Ascending aorta (tissue), 2 donors: ENCODE measurements at regions not wholly inside any gene's neighbourhood (a gene's known extent, or its start where the extent isn't known, plus 50 kb on each side); places are given as distances from the start of the nearest gene placed in this dataset.

ENCODE experiments used
- DNase-seq, 2 donors: peaks; one replicate each; pipeline ENCODE4 v3.0.0-alpha.2; 2019; ENCODE audit warnings: low spot score in 2 of 2
- H3K27ac ChIP-seq, 2 donors: fragments of 200-600 bp; sonication (generic); one replicate each; pipeline ENCODE4 v1.5.1; 2016 to 2017; ENCODE audit warnings: mild to moderate bottlenecking in 1 of 2
- H3K27me3 ChIP-seq: fragments of 200-600 bp; sonication (generic); one replicate; pipeline ENCODE4 v1.5.1; 2017
- H3K36me3 ChIP-seq, 2 donors: fragments of 200-600 bp; sonication (generic); one replicate each; pipeline ENCODE4 v1.5.1; 2016
- H3K4me1 ChIP-seq, 2 donors: fragments of 200-600 bp; sonication (generic); one replicate each; pipeline ENCODE4 v1.5.1; 2016 to 2017; ENCODE audit warnings: mild to moderate bottlenecking in 1 of 2
- H3K4me3 ChIP-seq, 2 donors: fragments of 200-600 bp; sonication (generic); one replicate each; pipeline ENCODE4 v1.5.1; 2016 to 2017; ENCODE audit warnings: mild to moderate bottlenecking in 1 of 2
- H3K9me3 ChIP-seq, 2 donors: fragments of 200-600 bp; sonication (generic); one replicate each; pipeline ENCODE4 v1.5.1; 2016
- intact Hi-C: fragments of 100-400 bp; cut with DNase I; formaldehyde crosslinking; loops from one replicate; pipeline ENCODE4 v1.15.1; 2023
- TF ChIP-seq, protein P1 (sequence below), 3 experiments: fragments of 200-600 bp in 2 of 3; fragments of 450-650 bp in 1 of 3; sonication (generic) in 2 of 3; IDR thresholded peaks; one replicate each; pipeline ENCODE4 v1.5.1; 2016 to 2019; ENCODE audit warnings: antibody characterized with exemption in 3 of 3, mild to moderate bottlenecking in 1 of 3, moderate library complexity in 1 of 3

GRCh38 chr11:123378096-123378495 is 52.0 kb upstream of the GRAMD1B start:
- DNase-seq: no peak
- no peak overlapping the region for H3K4me3 ChIP-seq

GRCh38 chr11:123377355-123377754 is 52.7 kb upstream of the GRAMD1B start:
- no peaks in the 10 kb centered on the region for H3K27me3 ChIP-seq
- no peaks in the 10 kb centered on the region for H3K36me3 ChIP-seq
- TF ChIP-seq, protein P1, sequence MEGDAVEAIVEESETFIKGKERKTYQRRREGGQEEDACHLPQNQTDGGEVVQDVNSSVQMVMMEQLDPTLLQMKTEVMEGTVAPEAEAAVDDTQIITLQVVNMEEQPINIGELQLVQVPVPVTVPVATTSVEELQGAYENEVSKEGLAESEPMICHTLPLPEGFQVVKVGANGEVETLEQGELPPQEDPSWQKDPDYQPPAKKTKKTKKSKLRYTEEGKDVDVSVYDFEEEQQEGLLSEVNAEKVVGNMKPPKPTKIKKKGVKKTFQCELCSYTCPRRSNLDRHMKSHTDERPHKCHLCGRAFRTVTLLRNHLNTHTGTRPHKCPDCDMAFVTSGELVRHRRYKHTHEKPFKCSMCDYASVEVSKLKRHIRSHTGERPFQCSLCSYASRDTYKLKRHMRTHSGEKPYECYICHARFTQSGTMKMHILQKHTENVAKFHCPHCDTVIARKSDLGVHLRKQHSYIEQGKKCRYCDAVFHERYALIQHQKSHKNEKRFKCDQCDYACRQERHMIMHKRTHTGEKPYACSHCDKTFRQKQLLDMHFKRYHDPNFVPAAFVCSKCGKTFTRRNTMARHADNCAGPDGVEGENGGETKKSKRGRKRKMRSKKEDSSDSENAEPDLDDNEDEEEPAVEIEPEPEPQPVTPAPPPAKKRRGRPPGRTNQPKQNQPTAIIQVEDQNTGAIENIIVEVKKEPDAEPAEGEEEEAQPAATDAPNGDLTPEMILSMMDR (IDR thresholded peaks at IDR 0.05): no peak
- no peak overlapping the region for H3K27ac ChIP-seq
- DNase-seq: no peak
- no peaks in the 10 kb centered on the region for H3K4me1 ChIP-seq
- no peaks in the 10 kb centered on the region for H3K9me3 ChIP-seq
- intact Hi-C loops: no loop called here
- H3K4me3 ChIP-seq: no peak overlapping the region

More at GRCh38 chr11:123378096-123378495, 52.0 kb upstream of the GRAMD1B start:
- no peak overlapping the region for H3K27ac ChIP-seq
- H3K4me1 ChIP-seq: no peaks in the 10 kb centered on the region
- intact Hi-C loops: no loop called here
- H3K27me3 ChIP-seq: no peaks in the 10 kb centered on the region
- no peaks in the 10 kb centered on the region for H3K9me3 ChIP-seq
- no peaks in the 10 kb centered on the region for H3K36me3 ChIP-seq
- TF ChIP-seq, protein P1 (IDR thresholded peaks at IDR 0.05): no peak

- H3K4me1 ChIP-seq: no peaks in the 10 kb centered on the region
- H3K27ac ChIP-seq: no peak overlapping the region
- no peaks in the 10 kb centered on the region for H3K9me3 ChIP-seq
- no peaks in the 10 kb centered on the region for H3K36me3 ChIP-seq
- no peak for DNase-seq
- TF ChIP-seq, protein P1 (IDR thresholded peaks at IDR 0.05): no peak
- H3K27me3 ChIP-seq: no peaks in the 10 kb centered on the region
- H3K4me3 ChIP-seq: no peak overlapping the region
- intact Hi-C loops: no loop called here
These were observed 54.2 kb upstream of the GRAMD1B start for GRCh38 chr11:123375832-123376231.

GRCh38 chr11:123374622-123374968 is 55.5 kb upstream of the GRAMD1B start:
- no peaks in the 10 kb centered on the region for H3K4me1 ChIP-seq
- TF ChIP-seq, protein P1 (IDR thresholded peaks at IDR 0.05): no peak
- H3K4me3 ChIP-seq: no peak overlapping the region
- no peaks in the 10 kb centered on the region for H3K27me3 ChIP-seq
- no peaks in the 10 kb centered on the region for H3K9me3 ChIP-seq
- no peaks in the 10 kb centered on the region for H3K36me3 ChIP-seq
- DNase-seq: no peak
- H3K27ac ChIP-seq: no peak overlapping the region
- intact Hi-C loops: no loop called here

DNA sequence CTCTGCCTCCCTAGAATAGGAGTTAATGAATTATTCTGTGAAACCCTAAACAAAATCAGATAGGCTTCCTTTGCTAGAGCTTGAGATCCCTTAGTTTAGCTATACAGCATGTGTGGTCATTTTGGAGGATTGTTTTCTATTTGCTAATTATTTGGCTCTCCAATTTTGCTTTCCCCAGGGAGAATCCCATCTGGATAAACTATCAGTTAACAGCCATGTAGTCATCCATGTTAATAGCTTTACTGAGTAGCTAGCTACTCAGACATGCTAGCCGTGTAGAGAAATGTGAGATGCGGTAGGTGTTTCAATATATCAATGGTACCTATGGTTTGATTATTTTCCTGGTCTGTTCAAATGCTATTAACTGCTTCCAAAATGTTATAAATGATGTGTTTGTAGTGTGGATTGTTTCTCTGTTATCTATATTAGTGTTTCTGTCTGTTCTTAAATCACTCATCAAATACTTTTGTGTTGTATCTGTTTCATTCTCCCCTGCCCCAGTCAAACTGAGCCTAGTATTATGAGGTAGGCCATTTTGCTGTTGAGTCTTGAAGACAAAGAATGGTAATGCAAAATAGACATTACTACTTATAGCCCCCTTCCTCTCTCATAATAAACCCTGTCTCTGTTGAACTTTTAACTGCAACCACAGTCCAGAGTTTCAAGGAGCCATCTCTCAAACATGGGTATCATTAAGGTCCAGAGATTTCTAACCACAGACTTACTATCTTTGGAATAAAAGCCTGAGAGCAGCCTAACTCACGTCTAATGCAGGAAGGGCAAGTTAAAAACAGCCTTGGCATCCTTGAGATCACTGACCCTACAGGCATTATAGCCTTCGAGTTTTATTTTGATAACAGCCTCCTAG is 56.1 kb upstream of the GRAMD1B start:
- no peaks in the 10 kb centered on the region for H3K27me3 ChIP-seq
- intact Hi-C loops: no loop called here
- no peaks in the 10 kb centered on the region for H3K4me1 ChIP-seq
- TF ChIP-seq, protein P1 (IDR thresholded peaks at IDR 0.05): no peak
- H3K27ac ChIP-seq: no peak overlapping the region
- no peak overlapping the region for H3K4me3 ChIP-seq
- no peaks in the 10 kb centered on the region for H3K36me3 ChIP-seq
- no peak for DNase-seq
- H3K9me3 ChIP-seq: no peaks in the 10 kb centered on the region
